ENCODE measurements at regions not wholly inside any gene's neighbourhood (a gene's known extent, or its start where the extent isn't known, plus 50 kb on each side); places are given as distances from the start of the nearest gene placed in this dataset.

GRCh38 chr2:234735829-234736228 lies 216.0 kb upstream of the SH3BP4 start:
- Histone ChIP-seq H3K9me3 (peaks cover 0 to 10% (median 6%) of the 10 kb centered on the region in 4 donors), H3K27ac (replicated peaks in 1 of 4) (no peak overlapping the region), H3K4me1 (no peaks in the 10 kb centered on the region), H3K27me3 (no peaks in the 10 kb centered on the region), H3K36me3 (no peaks in the 10 kb centered on the region), H3K4me3 (no peak overlapping the region)
- peak; percentile 34 for DNase-seq (ENCODE audit: extremely low spot score)
- intact Hi-C loops (cut with DNase I): no loop called here
- WGBS: 100% methylated on average over 2 of the region's 2 CpGs
- TF ChIP-seq EP300 (IDR thresholded peaks at IDR 0.05) (no peak), POLR2A (IDR thresholded peaks at IDR 0.05; ENCODE audit: low read depth) (no peak), CTCF (IDR thresholded peaks at IDR 0.05) (no peak), POLR2AphosphoS5 (IDR thresholded peaks at IDR 0.05) (no peak)

DNA sequence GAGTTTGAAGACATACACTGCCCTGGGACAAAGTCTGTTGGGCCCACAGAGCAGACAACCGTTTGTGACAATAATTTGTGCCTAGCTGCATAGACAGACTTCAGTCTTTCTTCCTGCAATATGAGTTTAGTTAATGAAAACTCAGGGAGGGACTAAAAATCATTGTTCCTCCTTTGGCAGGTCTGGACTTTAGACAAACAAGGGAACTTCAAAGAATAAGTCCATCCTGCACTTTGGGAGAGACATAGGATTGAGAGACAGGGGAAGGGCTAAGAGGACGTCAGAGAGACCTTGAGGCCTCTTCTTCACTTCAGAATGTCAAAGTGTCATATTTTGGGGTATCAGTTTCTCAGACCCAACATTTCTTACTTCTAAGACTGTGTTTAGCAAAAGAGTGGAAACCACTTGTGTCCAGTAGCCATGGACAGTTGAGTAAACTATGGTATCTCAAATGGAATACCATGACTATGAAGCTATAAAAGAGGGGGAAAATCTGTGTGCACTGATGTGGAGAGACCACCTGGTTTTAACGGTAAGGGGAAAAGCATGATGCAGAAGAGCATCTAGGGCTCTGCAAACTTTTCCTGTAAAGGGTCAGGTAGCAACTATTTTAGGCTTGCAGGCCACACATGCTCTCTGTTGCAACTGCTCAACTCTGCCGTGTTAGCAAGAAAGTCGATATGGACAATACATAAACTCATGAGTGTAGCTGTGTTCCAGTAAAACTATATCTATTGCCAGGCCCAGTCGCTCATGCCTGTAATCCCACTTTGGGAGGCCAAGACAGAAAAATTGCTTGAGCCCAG lies 217.8 kb upstream of the SH3BP4 start:
- Histone ChIP-seq H3K4me1 (no peaks in the 10 kb centered on the region), H3K9me3 (peaks cover 0 to 10% (median 6%) of the 10 kb centered on the region in 4 donors), H3K27ac (replicated peaks in 1 of 4) (no peak overlapping the region), H3K36me3 (no peaks in the 10 kb centered on the region), H3K27me3 (no peaks in the 10 kb centered on the region), H3K4me3 (no peak overlapping the region)
- 66% methylated on average over 6 of the region's 6 CpGs for WGBS
- TF ChIP-seq EP300 (IDR thresholded peaks at IDR 0.05) (no peak), POLR2A (IDR thresholded peaks at IDR 0.05; ENCODE audit: low read depth) (no peak), CTCF (IDR thresholded peaks at IDR 0.05) (no peak), POLR2AphosphoS5 (IDR thresholded peaks at IDR 0.05) (no peak)
- peak; percentile 50 for DNase-seq (ENCODE audit: extremely low spot score)
- intact Hi-C loops (cut with DNase I): no loop called here

- Histone ChIP-seq H3K4me1 (no peaks in the 10 kb centered on the region), H3K9me3 (peaks cover 0 to 10% (median 6%) of the 10 kb centered on the region in 4 donors), H3K4me3 (no peak overlapping the region), H3K36me3 (no peaks in the 10 kb centered on the region), H3K27me3 (no peaks in the 10 kb centered on the region), H3K27ac (replicated peaks in 1 of 4) (no peak overlapping the region)
- DNase-seq (ENCODE audit: extremely low spot score): peak; percentile 42
- WGBS: 94% methylated on average over 6 of the region's 6 CpGs
- intact Hi-C loops (cut with DNase I): no loop called here
- TF ChIP-seq CTCF (IDR thresholded peaks at IDR 0.05) (no peak), POLR2A (IDR thresholded peaks at IDR 0.05; ENCODE audit: low read depth) (no peak), POLR2AphosphoS5 (IDR thresholded peaks at IDR 0.05) (no peak), EP300 (IDR thresholded peaks at IDR 0.05) (no peak)
Observed at GRCh38 chr2:234733093-234733489, 218.7 kb upstream of the SH3BP4 start.

GRCh38 chr2:234732404-234733092 lies 219.3 kb upstream of the SH3BP4 start:
- DNase-seq (ENCODE audit: extremely low spot score): peak; percentile 88
- H3K4me3 ChIP-seq: no peak overlapping the region
- no peak overlapping the region for H3K27ac ChIP-seq (replicated peaks in 1 of 4)
- no peaks in the 10 kb centered on the region for H3K36me3 ChIP-seq
- no peaks in the 10 kb centered on the region for H3K4me1 ChIP-seq
- no peak for TF ChIP-seq CTCF (IDR thresholded peaks at IDR 0.05)
- TF ChIP-seq POLR2AphosphoS5 (IDR thresholded peaks at IDR 0.05): no peak
- TF ChIP-seq EP300 (IDR thresholded peaks at IDR 0.05): no peak
- no peak for TF ChIP-seq POLR2A (IDR thresholded peaks at IDR 0.05; ENCODE audit: low read depth)
- no peaks in the 10 kb centered on the region for H3K27me3 ChIP-seq
- 94% methylated on average over 3 of the region's 3 CpGs for WGBS
- intact Hi-C loops (cut with DNase I): no loop called here
- H3K9me3 ChIP-seq: peaks cover 0 to 10% (median 6%) of the 10 kb centered on the region in 4 donors

Data from esophagus muscularis mucosa (tissue), 4 donors.